Embryonic facial prominence (tissue), 1 donor: ENCODE measurements at regions not wholly inside any gene's neighbourhood (a gene's known extent, or its start where the extent isn't known, plus 50 kb on each side); places are given as distances from the start of the nearest gene placed in this dataset.
"Not testable (repeated sequence)": the region's sequence is repeated elsewhere in the genome, so short reads cannot be mapped to it uniquely, and the experiment has no call there.

ENCODE experiments used
- DNase-seq: peaks from one replicate; pipeline ENCODE4 v3.0.0-alpha.2; 2016; ENCODE audit errors: extremely low spot score

DNA sequence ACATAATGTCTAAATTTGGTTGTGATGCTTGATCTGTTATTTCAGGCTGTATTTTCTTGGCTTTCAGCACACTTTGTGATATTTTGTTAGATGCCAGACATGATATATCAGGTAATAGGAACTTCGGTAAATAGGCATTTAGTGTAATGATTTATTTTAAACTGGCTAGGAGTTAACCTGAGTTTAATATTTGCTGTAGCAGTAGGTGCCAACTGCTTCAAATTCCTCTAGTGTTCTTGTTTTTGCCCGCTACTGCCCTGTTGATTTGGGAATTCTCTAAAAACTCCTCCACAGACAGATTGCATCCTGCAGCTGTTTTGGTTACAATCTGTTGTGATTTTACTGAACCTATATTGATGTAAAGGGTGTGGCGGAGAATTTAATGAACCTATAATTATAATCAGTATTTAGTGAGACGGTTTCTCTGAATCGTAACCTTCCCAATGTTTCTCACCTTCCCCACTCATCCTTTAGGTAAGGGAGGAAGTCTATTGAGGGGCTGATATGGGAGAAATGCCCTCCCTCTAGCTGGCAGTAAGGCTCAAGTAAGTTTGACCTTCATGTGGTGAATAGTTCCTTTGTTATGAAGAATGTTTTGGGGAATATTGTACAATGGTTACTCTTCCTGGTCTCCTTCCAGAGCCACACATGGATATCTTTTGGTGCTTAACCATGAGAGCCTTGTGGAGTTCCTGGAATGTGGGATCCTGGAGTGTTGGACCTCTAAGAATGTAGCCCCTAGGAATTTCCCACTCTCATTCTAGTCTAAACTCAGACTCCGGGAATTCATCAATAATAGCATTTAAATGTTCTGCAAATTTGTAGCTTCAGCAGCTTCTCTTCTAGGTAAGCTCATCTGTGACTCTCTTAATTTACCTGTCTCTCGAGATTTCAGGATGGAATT lies 634.1 kb downstream of the FSCB start:
- DNase-seq, result no peak

DNA sequence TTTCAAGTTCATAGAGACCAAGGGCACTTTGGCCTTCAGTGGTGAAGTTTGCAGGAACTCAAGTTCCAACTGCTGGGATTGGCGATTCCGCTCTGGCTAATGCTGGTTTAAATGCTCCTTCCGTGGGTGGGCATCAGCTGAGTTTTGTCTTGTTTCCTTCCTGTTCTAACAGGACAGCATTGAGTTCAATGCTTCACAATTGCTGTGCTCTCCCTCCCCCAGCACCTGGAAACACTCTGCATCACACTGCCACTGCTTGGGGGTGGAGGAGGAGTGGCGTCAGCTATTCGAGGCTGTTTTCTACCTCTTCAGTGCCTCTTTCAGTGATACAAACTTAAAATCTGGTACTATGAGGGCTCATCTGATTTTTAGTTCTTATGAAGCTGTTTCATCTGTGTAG lies 634.9 kb downstream of the FSCB start:
- no peak for DNase-seq

DNA sequence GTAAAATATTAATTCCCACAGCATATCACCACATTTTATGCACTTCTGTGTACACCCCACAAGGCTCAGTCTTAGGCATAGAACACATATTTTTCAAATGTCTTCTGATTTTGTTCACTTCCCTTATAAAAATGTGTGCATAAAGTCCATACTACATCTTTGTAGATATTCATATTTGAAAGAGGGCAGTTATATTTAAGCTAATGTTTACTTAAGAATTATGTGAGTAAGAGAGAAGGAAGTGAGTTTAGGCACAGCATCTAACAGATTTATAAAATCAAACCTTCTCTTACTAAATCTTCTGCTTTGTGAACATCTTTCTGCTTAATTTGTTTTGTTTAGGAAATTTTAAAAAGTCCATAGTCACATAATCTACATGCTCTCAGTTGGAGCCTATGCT lies 648.1 kb downstream of the FSCB start:
- DNase-seq, result no peak

DNA sequence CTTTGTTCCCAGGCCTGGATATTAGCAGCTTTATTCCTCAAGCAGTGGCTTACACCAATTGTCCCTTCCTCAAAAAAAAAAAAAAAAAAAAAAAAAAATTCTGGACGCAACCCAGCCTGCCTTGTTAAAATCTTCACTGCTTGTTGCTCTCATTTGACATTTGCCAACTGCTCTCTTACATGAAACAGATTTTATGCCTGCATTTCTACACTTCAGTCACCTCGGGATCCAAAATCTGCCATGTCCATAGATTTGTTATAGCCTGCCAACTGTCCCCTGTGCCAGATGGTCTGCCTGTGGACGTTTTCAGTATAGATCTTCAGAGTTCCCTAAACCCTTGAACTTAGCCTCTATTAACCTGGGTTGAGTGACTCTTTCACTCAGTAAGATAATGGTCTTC lies 651.5 kb downstream of the FSCB start:
- DNase-seq, result no peak

DNA sequence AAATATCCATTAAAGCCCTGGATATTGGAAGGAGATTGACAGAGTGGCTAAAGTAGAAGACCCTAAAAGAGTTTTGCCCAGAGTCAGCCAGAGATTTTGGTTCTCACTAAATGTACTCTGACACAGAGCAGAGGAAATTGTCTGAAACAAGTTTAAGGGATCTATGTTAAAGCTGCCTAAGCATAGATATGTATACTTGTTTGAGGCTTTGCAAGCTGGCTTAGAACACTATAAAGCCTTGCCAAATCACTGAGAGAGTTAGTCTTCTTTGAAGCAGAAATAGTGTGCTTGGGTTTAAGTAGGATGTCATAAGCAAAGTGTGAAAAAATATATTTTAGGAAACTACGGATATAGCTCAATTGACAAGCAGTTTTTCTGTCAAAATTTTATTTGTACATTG lies 653.5 kb downstream of the FSCB start:
- DNase-seq, result no peak

DNA sequence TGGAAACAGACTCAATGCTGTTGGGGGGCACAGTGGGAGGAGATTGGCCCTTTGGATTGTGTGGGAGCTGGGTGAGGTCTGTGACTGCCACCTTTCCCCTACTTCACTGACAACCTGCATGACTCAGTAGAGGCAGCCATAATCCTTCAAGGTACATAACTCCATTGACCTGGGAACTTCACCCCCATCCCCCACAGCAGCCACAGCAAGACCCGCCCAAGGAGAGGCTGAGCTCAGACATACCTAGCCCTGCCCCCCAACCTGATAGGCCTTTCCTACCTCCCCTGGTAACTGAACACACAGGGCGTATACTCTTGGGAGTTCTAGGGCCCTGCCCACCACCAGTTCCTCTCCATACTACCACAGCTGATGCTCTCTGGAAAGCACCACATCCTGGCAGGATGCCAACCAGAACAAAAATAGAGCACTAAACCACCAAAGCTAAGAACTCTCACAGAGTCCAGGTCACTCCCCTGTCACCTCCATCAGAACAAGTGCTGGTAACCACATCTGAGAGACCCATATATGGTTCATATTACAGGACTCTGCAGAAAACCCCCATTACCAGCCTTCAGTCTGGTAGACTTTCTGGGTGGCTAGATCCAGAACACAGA lies 703.9 kb downstream of the FSCB start:
- DNase-seq, result no peak

DNA sequence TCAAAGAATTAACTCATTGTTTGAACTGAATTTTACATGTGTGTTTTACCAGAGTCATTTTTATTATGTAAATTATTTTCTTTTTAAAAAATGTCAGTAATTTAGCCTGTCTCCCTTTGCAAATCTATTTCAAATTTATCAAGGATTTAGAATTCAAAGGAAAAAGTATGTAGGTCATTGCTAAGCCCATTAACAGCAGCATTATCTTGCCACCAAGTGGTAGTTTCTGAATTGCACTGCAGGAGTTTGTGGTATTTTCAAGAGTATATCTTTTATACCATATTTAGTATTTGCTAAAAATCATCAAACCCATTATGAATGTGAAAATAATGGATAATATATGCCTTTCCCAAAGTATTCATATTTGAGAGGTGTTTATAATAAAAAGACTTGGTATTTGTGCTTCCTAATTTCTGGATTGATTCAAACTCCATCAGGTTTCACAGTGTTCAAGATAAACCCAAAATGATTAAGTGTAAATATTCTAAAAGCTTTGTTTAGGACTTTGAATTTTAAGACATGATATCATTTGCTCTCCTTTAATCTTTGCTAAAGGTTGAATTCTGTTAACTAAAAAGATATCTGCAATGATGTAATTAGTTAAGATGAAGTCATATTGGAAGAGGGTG lies 711.4 kb downstream of the FSCB start:
- DNase-seq, result no peak

DNA sequence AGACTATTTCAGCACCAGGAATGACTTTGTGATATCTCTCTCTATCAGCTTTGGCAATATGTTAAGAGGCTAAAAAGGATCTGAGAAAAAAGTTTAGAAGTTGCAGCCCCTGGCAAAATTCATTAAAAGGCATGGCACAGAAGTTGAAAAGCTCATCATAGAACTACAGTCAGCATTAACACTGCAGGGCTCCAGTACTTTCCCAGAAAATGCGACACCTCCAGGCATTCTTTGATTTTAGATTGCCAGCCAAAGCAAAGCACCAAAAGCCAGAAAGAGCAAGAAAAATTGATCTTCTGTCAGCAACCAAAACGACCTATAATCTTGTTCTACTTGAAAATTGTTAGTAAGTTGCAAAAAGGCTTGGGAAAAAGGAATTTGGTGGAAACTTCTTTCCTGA lies 713.5 kb downstream of the FSCB start:
- no peak for DNase-seq

DNA sequence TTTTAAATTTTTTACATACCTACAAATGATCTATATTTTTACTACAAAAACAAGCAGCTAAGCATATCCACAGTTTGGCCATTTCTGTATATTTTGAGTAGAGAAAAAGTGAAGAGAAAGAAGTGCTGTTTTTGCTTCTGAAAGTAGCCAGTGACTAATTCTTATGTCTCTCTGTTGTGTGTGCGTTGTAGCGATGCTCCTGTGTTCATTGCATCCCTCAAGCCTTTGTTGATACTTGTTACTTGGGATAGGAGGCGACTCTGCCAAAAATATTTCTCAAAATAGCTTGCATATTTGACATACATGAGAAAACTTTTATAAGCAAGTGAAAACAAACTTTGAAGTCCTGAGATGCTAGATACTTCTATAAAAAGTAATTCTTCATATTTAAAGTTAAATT lies 714.1 kb downstream of the FSCB start:
- DNase-seq, result no peak

DNA sequence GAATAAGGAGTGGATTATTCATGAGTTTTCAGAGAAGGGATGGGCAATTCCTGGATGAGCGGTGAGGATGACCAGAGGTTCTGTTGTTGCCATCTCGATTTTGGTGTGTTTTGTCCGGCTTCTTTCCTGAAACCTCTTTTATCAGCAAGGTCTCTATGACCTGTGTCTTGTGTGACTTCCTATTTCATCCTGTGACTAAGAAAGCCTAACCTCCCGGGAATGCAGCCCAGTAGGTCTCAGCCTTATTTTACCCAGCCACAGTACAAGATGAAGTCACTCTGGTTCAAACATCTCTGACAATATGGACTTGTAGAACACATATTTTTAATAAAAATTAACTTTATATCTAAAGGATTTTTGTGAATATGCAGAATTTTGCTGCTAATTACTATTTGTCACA lies 716.4 kb downstream of the FSCB start:
- no peak for DNase-seq

DNA sequence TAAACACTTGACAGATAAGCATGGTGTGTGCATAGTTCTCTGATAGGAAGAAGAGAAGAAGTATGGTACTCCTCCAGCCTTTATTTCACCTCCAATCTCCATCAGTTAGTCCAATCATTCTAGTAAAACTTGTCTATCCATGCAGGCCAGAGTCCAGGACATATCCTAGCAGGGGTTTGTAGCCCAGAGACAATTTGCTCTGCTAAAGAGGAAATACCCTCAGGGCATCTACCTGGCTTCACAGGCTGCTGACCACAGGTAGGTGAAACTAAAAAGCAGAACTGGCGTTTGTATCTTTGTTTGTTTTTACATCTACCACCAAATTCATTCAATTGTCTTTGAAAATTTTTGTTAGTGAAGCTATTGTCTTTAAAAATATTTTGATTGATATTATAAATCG lies 717.6 kb downstream of the FSCB start:
- no peak for DNase-seq

DNA sequence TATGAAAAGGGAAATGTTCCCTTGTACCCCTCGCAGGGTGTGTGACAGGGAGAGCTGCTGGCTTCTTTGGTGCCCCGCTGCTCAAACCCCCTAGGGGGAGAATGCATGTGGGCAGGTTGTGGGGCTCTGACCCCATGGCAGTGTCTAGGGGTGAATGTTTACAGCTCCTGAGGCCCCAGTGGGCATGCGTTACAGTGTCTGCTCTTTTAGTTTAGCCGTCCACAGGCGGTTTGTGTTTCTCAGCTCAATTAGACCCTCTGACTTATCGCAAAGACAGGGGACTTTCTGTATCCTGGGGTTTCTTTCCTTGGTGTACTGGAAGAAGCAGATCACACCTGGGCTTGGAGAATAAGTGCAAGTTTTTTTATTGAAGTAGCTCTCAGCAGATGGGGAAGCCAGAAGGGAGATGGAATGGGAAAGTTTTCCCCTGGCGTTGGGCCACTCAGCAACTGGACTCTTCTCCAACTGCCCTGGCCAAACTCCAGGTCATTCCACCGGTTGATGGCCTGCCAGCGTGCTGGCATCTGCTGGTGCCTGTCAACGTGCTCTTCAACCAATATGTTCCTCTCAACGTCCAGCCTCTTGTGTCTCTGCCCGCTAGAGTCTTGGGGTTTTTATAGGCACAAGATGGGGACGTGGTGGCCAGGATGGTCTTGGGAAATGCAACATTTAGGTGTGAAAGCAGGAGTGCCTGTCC lies 720.9 kb downstream of the FSCB start:
- DNase-seq, result no peak

DNA sequence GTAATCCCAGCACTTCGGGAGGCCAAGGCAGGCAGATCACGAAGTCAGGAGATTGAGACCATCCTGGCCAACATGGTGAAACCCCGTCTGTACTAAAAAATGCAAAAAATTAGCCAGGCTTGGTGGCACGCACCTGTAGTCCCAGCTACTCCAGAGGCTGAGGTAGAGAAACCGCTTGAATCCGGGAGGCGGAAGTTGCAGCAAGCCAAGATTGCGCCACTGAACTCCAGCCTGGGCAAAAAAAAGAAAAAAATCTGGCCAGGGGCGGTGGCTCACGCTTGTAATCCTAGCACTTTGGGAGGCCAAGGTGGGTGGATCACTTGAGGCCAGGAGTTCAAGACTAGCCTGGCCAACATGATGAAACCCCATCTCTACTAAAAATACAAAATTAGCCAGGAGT lies 722.7 kb downstream of the FSCB start:
- not testable (repeated sequence) for DNase-seq

DNA sequence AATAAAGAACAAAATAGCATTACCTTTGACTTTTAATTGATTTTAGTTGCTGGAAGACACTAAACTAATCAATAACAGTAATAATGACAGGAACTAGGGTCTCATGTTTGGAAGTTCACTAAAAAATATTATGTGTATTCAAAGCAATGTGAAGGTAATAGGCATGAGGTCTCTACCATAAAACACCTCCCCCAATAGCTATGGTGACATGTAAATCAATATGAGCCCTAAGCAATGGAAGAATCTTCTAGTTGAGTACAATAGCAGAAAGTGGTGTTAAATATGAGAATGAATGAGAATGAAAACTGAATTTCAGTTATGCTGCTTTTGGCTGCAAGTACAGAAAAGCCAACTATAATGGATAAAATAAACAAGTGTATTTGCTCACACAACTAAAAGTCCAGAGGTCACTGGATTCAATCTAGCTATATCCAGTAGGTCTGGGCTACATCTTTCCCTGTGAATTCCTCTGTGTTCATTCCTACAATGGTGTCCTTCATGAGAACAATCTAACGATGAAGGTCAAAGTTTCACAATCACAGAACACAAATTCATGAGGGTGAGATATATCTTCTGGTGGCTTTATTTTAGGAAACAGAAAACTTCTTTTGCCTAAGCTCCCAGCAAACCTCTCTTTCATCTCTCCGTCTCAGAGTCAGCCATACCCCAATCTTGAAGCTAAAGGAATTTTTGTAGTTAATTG lies 728.0 kb downstream of the FSCB start:
- DNase-seq, result no peak

DNA sequence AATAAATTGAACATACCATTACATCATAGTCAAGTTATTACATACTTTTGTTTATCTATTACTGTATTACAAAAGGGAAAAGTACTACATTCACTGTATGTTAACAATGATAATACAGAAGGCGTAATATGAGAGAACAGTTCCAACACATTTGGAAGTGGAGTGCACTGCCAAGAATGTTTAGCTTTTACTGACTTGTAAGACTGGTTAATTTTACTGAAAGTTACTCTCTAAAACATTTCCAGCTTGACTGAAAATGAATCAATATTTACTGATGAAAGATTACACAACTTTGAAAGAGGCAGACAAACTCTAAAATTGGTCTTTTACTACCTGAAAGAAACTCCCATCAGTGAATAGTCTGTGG lies 728.5 kb downstream of the FSCB start:
- DNase-seq, result no peak

DNA sequence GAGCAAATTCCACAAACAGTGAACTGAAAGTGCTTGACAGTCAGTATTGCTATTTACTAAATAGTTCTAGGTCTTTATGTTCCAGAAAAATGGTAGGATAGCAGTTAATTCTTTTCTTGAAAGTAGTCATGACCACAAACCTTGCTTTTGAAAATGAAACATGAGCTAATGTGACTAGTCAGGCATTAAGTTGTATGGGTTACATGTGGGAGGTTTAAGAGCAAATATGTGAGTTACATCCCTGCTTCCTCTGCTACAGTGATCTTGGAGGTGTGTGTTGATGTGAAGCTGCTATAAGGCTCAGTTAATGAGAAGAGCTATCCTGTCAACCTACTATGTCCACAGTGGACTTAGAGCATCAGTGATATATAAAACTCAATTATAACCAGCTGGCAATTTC lies 741.6 kb downstream of the FSCB start:
- no peak for DNase-seq

DNA sequence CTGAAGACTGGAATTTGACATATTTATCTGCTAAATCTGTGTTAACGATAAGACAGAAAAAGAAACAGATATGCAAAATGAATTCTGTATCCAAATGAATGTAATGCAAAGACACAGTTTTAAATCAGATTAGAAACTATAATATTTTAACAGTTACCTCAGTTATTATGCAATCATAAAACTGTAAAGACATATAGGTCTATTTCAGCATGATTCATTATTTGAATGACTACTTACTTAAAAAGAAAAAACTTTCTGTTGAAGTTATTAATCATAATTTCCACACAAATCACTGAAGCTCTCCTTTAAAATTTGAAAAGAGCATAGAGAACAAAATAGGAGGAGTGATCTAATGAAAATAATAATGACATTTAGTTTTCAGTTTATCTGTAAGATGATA lies 742.6 kb downstream of the FSCB start:
- DNase-seq, result no peak

DNA sequence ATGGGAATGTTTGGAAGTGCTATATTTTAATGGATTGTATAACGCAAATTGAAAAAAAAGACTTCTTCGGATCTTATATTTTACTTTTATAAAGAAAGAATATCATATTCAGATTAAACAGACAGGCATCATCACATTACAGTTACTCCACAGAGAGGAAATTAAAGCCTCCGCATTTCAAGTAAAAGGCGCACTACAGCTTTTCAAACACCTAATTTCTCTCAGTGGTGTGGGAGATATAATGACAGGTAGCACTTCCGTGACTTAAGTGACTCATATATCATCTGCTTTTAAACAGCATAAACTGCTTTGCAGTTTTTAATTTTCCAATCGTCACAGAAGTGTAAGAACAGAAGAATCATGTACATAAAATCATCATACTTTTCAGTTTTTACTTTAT lies 751.4 kb downstream of the FSCB start:
- no peak for DNase-seq

DNA sequence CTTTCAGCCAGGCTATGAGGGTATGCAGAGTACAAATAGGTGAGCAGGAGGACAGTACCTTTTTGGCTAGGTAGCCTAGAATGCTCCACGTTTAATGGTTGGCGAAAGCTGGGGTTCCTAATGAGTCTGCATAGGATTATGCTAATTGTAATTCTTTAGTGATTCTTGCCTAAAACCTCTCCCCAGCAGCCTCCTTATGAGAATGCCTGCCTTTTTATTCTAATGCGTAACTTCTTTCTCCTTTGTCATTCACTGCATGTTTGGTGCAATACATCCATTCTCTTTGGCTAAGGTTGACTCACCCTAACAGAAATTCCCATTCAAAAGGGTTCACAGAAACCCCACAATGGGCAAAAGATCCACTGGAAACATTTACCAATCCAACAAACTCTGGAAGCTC lies 752.2 kb downstream of the FSCB start:
- no peak for DNase-seq

DNA sequence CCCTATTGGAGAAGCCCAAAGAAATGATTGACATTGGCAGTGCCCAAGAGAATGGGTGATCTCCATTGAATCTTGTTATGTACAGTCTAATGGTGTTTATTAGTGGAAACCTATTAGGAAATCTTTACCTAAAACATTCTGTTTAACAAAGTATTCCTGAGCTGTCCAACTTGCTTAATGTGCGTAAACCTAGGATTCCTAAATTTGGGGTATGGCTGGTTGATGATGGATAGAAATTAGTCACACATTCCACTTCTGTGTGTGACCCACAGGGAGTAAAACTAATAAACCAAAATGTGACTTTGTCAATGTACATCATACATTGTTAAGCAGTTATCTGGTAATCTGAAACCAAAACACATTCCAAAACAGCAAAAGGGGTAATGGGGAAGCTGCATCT lies 761.3 kb downstream of the FSCB start:
- DNase-seq, result no peak

DNA sequence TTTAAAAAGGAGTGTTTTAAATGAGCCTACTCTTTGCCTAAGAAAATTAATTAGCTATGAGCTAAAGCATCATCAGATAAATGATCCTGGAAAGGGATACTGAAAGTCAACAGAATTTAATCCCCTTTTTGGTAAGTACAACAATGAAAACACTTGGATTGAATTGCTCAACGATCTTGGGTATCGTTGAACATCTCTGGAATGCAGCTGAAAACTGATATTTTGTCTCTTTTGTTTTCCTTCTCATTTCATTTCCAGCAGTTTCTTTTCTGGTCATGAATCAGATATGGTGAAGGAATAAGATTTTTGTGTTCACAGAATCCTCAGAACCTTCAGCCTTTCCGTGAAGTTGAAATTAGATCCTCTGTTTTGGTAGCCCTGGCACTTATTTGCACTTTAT lies 771.2 kb downstream of the FSCB start:
- no peak for DNase-seq

DNA sequence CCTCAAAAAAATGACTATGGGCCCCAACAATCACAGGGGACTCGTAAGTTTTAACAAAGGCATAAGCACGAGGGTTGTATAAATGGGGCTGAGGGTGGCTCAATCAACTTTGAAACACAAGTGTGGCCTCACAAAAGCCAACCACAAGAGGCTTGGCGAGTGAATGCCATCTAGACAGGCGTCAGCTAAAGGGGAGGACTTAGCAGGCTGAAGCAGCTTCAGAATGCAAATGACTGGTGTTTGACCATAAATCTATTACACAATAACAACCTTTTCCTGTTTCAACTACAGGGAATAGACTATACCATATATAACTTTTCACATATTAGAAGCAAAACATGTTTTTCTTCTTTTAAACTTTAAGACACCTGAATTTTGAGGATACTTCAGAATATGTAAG lies 777.9 kb downstream of the FSCB start:
- no peak for DNase-seq
